ENCODE measurements at regions not wholly inside any gene's neighbourhood (a gene's known extent, or its start where the extent isn't known, plus 50 kb on each side); places are given as distances from the start of the nearest gene placed in this dataset.

GRCh38 chr1:82700476-82700875 lies 899.7 kb downstream of the ADGRL2 start:
- Histone ChIP-seq H3K4me3 (ENCODE audit: low read depth, low read length) (no peak overlapping the region), H3K79me2 (ENCODE audit: control insufficient read depth, insufficient read depth, low read length, poor library complexity) (no peaks in the 10 kb centered on the region), H3K36me3 (ENCODE audit: control insufficient read depth in 1 of 2, insufficient read depth in 2 of 2, low read length in 2 of 2) (no peaks in the 10 kb centered on the region), H3K27me3 (ENCODE audit: insufficient read depth, low read length) (no peaks in the 10 kb centered on the region), H2AK5ac (ENCODE audit: low read length) (no peak overlapping the region), H4K12ac (ENCODE audit: low read depth, low read length) (no peak overlapping the region), H2BK120ac (ENCODE audit: insufficient read depth, low read length, poor library complexity) (no peak overlapping the region), H3K9ac (ENCODE audit: low read length) (no peak overlapping the region), H4K91ac (ENCODE audit: low read depth, low read length) (no peak overlapping the region), H2BK5ac (ENCODE audit: low read depth, low read length, poor library complexity) (no peak overlapping the region), H2BK12ac (ENCODE audit: low read length) (no peak overlapping the region), H3K4me2 (ENCODE audit: low read length) (no peak overlapping the region), H2AFZ (ENCODE audit: insufficient read depth, low read length, poor library complexity) (no peak overlapping the region), H3K4ac (ENCODE audit: low read depth, low read length) (no peak overlapping the region), H4K8ac (ENCODE audit: low read depth, low read length) (no peak overlapping the region), H3K23ac (ENCODE audit: low read length) (no peak overlapping the region), H3K9me3 (ENCODE audit: insufficient read depth, low read depth, low read length) (no peaks in the 10 kb centered on the region), H3K14ac (ENCODE audit: low read length) (no peak overlapping the region), H3K79me1 (ENCODE audit: low read length) (no peaks in the 10 kb centered on the region), H3K4me1 (ENCODE audit: control insufficient read depth in 1 of 2, insufficient read depth in 2 of 2, low read length in 2 of 2) (no peaks in the 10 kb centered on the region), H3K18ac (ENCODE audit: low read length) (no peak overlapping the region), H3K27ac (ENCODE audit: low read depth, low read length) (no peak overlapping the region)
- no peak for DNase-seq
- no CpG with 5 or more reads among the region's 5 CpGs for WGBS (ENCODE audit: extremely low coverage, insufficient coverage, insufficient read length)

GRCh38 chr1:82697965-82698364 lies 897.2 kb downstream of the ADGRL2 start:
- Histone ChIP-seq H3K79me1 (ENCODE audit: low read length) (no peaks in the 10 kb centered on the region), H3K9me3 (ENCODE audit: insufficient read depth, low read depth, low read length) (no peaks in the 10 kb centered on the region), H2BK5ac (ENCODE audit: low read depth, low read length, poor library complexity) (no peak overlapping the region), H4K12ac (ENCODE audit: low read depth, low read length) (no peak overlapping the region), H2BK12ac (ENCODE audit: low read length) (no peak overlapping the region), H3K23ac (ENCODE audit: low read length) (no peak overlapping the region), H3K4ac (ENCODE audit: low read depth, low read length) (no peak overlapping the region), H3K4me1 (ENCODE audit: control insufficient read depth in 1 of 2, insufficient read depth in 2 of 2, low read length in 2 of 2) (no peaks in the 10 kb centered on the region), H3K27me3 (ENCODE audit: insufficient read depth, low read length) (no peaks in the 10 kb centered on the region), H3K36me3 (ENCODE audit: control insufficient read depth in 1 of 2, insufficient read depth in 2 of 2, low read length in 2 of 2) (no peaks in the 10 kb centered on the region), H3K9ac (ENCODE audit: low read length) (no peak overlapping the region), H2AK5ac (ENCODE audit: low read length) (no peak overlapping the region), H3K14ac (ENCODE audit: low read length) (no peak overlapping the region), H3K79me2 (ENCODE audit: control insufficient read depth, insufficient read depth, low read length, poor library complexity) (no peaks in the 10 kb centered on the region), H3K27ac (ENCODE audit: low read depth, low read length) (no peak overlapping the region), H4K8ac (ENCODE audit: low read depth, low read length) (no peak overlapping the region), H3K4me3 (ENCODE audit: low read depth, low read length) (no peak overlapping the region), H3K4me2 (ENCODE audit: low read length) (no peak overlapping the region), H4K91ac (ENCODE audit: low read depth, low read length) (no peak overlapping the region), H3K18ac (ENCODE audit: low read length) (no peak overlapping the region), H2BK120ac (ENCODE audit: insufficient read depth, low read length, poor library complexity) (no peak overlapping the region), H2AFZ (ENCODE audit: insufficient read depth, low read length, poor library complexity) (no peak overlapping the region)
- DNase-seq, result no peak
- WGBS (ENCODE audit: extremely low coverage, insufficient coverage, insufficient read length), result no CpG with 5 or more reads among the region's 8 CpGs

- Histone ChIP-seq H3K18ac (ENCODE audit: low read length) (no peak overlapping the region), H3K9me3 (ENCODE audit: insufficient read depth, low read depth, low read length) (no peaks in the 10 kb centered on the region), H3K4me1 (ENCODE audit: control insufficient read depth in 1 of 2, insufficient read depth in 2 of 2, low read length in 2 of 2) (no peaks in the 10 kb centered on the region), H3K4me2 (ENCODE audit: low read length) (no peak overlapping the region), H3K79me1 (ENCODE audit: low read length) (no peaks in the 10 kb centered on the region), H4K8ac (ENCODE audit: low read depth, low read length) (no peak overlapping the region), H3K79me2 (ENCODE audit: control insufficient read depth, insufficient read depth, low read length, poor library complexity) (no peaks in the 10 kb centered on the region), H3K9ac (ENCODE audit: low read length) (no peak overlapping the region), H2BK5ac (ENCODE audit: low read depth, low read length, poor library complexity) (no peak overlapping the region), H2BK12ac (ENCODE audit: low read length) (no peak overlapping the region), H2AFZ (ENCODE audit: insufficient read depth, low read length, poor library complexity) (no peak overlapping the region), H4K91ac (ENCODE audit: low read depth, low read length) (no peak overlapping the region), H2BK120ac (ENCODE audit: insufficient read depth, low read length, poor library complexity) (no peak overlapping the region), H3K14ac (ENCODE audit: low read length) (no peak overlapping the region), H3K27me3 (ENCODE audit: insufficient read depth, low read length) (no peaks in the 10 kb centered on the region), H3K36me3 (ENCODE audit: control insufficient read depth in 1 of 2, insufficient read depth in 2 of 2, low read length in 2 of 2) (no peaks in the 10 kb centered on the region), H2AK5ac (ENCODE audit: low read length) (no peak overlapping the region), H3K27ac (ENCODE audit: low read depth, low read length) (no peak overlapping the region), H3K4me3 (ENCODE audit: low read depth, low read length) (no peak overlapping the region), H3K4ac (ENCODE audit: low read depth, low read length) (no peak overlapping the region), H4K12ac (ENCODE audit: low read depth, low read length) (no peak overlapping the region), H3K23ac (ENCODE audit: low read length) (no peak overlapping the region)
- DNase-seq, result no peak
- no CpG with 5 or more reads among the region's 2 CpGs for WGBS (ENCODE audit: extremely low coverage, insufficient coverage, insufficient read length)
Observed at GRCh38 chr1:82695443-82695842, 894.7 kb downstream of the ADGRL2 start.

- H3K23ac ChIP-seq (ENCODE audit: low read length), result no peak overlapping the region
- no peak overlapping the region for H3K4me2 ChIP-seq (ENCODE audit: low read length)
- H2AFZ ChIP-seq (ENCODE audit: insufficient read depth, low read length, poor library complexity), result no peak overlapping the region
- WGBS (ENCODE audit: extremely low coverage, insufficient coverage, insufficient read length), result no CpG with 5 or more reads among the region's 1 CpG
- H3K27me3 ChIP-seq (ENCODE audit: insufficient read depth, low read length), result no peaks in the 10 kb centered on the region
- H3K4ac ChIP-seq (ENCODE audit: low read depth, low read length), result no peak overlapping the region
- no peak overlapping the region for H3K14ac ChIP-seq (ENCODE audit: low read length)
- H3K79me2 ChIP-seq (ENCODE audit: control insufficient read depth, insufficient read depth, low read length, poor library complexity), result no peaks in the 10 kb centered on the region
- H4K12ac ChIP-seq (ENCODE audit: low read depth, low read length), result no peak overlapping the region
- H3K9me3 ChIP-seq (ENCODE audit: insufficient read depth, low read depth, low read length), result peaks cover 1% of the 10 kb centered on the region
- no peak overlapping the region for H3K9ac ChIP-seq (ENCODE audit: low read length)
- H2BK120ac ChIP-seq (ENCODE audit: insufficient read depth, low read length, poor library complexity), result no peak overlapping the region
- H3K4me3 ChIP-seq (ENCODE audit: low read depth, low read length), result no peak overlapping the region
- no peaks in the 10 kb centered on the region for H3K4me1 ChIP-seq (ENCODE audit: control insufficient read depth in 1 of 2, insufficient read depth in 2 of 2, low read length in 2 of 2)
- no peaks in the 10 kb centered on the region for H3K36me3 ChIP-seq (ENCODE audit: control insufficient read depth in 1 of 2, insufficient read depth in 2 of 2, low read length in 2 of 2)
- DNase-seq, result no peak
- no peak overlapping the region for H2BK5ac ChIP-seq (ENCODE audit: low read depth, low read length, poor library complexity)
- H2BK12ac ChIP-seq (ENCODE audit: low read length), result no peak overlapping the region
- no peak overlapping the region for H4K91ac ChIP-seq (ENCODE audit: low read depth, low read length)
- H3K79me1 ChIP-seq (ENCODE audit: low read length), result no peaks in the 10 kb centered on the region
- H3K18ac ChIP-seq (ENCODE audit: low read length), result no peak overlapping the region
- H4K8ac ChIP-seq (ENCODE audit: low read depth, low read length), result no peak overlapping the region
- H2AK5ac ChIP-seq (ENCODE audit: low read length), result no peak overlapping the region
- H3K27ac ChIP-seq (ENCODE audit: low read depth, low read length), result no peak overlapping the region
Observed at GRCh38 chr1:82690411-82690810, 889.7 kb downstream of the ADGRL2 start.
